K562 (cell line): ENCODE measurements at regions not wholly inside any gene's neighbourhood (a gene's known extent, or its start where the extent isn't known, plus 50 kb on each side); places are given as distances from the start of the nearest gene placed in this dataset.

Experiments
- CBX2 ChIP-seq: fragments of 200-600 bp; sonication (generic); IDR thresholded peaks from one replicate; pipeline ENCODE4 v1.6.1; 2012; ENCODE audit warnings: mild to moderate bottlenecking, low read length, inconsistent platforms; ENCODE audit not compliant: insufficient read depth, poor library complexity, severe bottlenecking
- COPS2 ChIP-seq: fragments of 450-650 bp; conservative IDR thresholded peaks from 2 replicates; pipeline ENCODE4 v1.6.1; 2016; ENCODE audit warnings: mild to moderate bottlenecking, moderate library complexity
- GTF2F1 ChIP-seq: IDR thresholded peaks from 2 replicates; pipeline ENCODE4 v1.6.1; 2011; ENCODE audit warnings: low read depth, low read length, improper control_type of control experiment
- MGA ChIP-seq: fragments of 450-650 bp; IDR thresholded peaks from 2 replicates; pipeline ENCODE4 v1.6.1; 2016; ENCODE audit warnings: mild to moderate bottlenecking, moderate library complexity
- MTA3 ChIP-seq: fragments of 450-650 bp; formaldehyde crosslinking; IDR thresholded peaks from 2 replicates; pipeline ENCODE4 v1.6.1; 2017; ENCODE audit warnings: mild to moderate bottlenecking, borderline replicate concordance
- POLR2G ChIP-seq: fragments of 200-400 bp; formaldehyde crosslinking; IDR thresholded peaks from 2 replicates; pipeline ENCODE4 v1.6.1; 2017; ENCODE audit warnings: low read depth, mild to moderate bottlenecking, antibody characterized with exemption, low read length, moderate library complexity
- SIRT6 ChIP-seq: IDR thresholded peaks from one replicate; pipeline ENCODE4 v1.6.1; 2012; ENCODE audit warnings: low read depth, mild to moderate bottlenecking, control low read depth, inconsistent platforms, low read length, moderate library complexity
- SMAD4 ChIP-seq: fragments of 250-450 bp; sonication (Bioruptor Pico); conservative IDR thresholded peaks from 2 replicates; pipeline ENCODE4 v1.8.0; 2021; ENCODE audit warnings: inconsistent platforms, mild to moderate bottlenecking, moderate library complexity
- SREBF2 ChIP-seq: sonication (generic); formaldehyde crosslinking; IDR thresholded peaks from 2 replicates; pipeline ENCODE4 v1.4.0; 2020; ENCODE audit warnings: mild to moderate bottlenecking, missing genetic modification reagents
- TRIM28 ChIP-seq: fragments of 450-650 bp; IDR thresholded peaks from 2 replicates; pipeline ENCODE4 v1.6.1; 2017
- ZC3H4 ChIP-seq: sonication (generic); formaldehyde crosslinking; IDR thresholded peaks from 2 replicates; pipeline ENCODE4 v1.9.0; 2021; ENCODE audit warnings: missing genetic modification reagents, borderline replicate concordance
- ZNF707 ChIP-seq: fragments of 250-450 bp; sonication (Bioruptor Pico); conservative IDR thresholded peaks from 2 replicates; pipeline ENCODE4 v1.8.0; 2022; ENCODE audit warnings: inconsistent platforms, mild to moderate bottlenecking, moderate library complexity
- TF ChIP-seq, protein P1 (sequence below): sonication (generic); formaldehyde crosslinking; IDR thresholded peaks from 2 replicates; pipeline ENCODE4 v1.8.0; 2023; ENCODE audit warnings: mild to moderate bottlenecking, missing genetic modification reagents
- TF ChIP-seq, protein P2 (sequence below), 3 experiments: IDR thresholded peaks in 2 of 3; conservative IDR thresholded peaks in 1 of 3; 2 replicates each; pipeline ENCODE4 v1.5.1; 2011 to 2012; ENCODE audit warnings: low read length in 3 of 3, mild to moderate bottlenecking in 3 of 3, control low read depth in 2 of 3, improper control_type of control experiment in 1 of 3, inconsistent platforms in 1 of 3, low read depth in 1 of 3, mixed read lengths in 1 of 3, moderate library complexity in 1 of 3; ENCODE audit not compliant: insufficient read depth in 2 of 3

DNA sequence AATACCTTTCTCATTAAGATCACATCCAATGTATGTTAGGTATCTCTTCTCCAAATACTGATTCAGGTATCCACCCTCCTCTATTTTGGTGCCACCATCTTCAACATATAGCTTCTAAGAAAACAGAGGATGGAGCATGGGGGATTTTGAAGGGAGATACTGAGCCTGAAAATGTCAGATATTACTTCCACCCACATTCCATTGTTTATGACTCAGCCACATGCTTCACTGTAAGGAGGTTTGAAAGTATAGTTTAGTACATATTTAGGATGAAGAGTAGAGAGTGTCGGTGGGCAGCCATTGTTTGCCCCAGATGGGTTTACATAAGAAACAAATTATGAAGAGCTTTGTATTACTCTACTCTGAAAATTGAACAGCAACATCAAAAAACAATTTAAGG is 286.7 kb downstream of the TFAP2B start:
- no peak for TF ChIP-seq ZC3H4 (CRISPR knock-in tag)
- TF ChIP-seq, protein P1, sequence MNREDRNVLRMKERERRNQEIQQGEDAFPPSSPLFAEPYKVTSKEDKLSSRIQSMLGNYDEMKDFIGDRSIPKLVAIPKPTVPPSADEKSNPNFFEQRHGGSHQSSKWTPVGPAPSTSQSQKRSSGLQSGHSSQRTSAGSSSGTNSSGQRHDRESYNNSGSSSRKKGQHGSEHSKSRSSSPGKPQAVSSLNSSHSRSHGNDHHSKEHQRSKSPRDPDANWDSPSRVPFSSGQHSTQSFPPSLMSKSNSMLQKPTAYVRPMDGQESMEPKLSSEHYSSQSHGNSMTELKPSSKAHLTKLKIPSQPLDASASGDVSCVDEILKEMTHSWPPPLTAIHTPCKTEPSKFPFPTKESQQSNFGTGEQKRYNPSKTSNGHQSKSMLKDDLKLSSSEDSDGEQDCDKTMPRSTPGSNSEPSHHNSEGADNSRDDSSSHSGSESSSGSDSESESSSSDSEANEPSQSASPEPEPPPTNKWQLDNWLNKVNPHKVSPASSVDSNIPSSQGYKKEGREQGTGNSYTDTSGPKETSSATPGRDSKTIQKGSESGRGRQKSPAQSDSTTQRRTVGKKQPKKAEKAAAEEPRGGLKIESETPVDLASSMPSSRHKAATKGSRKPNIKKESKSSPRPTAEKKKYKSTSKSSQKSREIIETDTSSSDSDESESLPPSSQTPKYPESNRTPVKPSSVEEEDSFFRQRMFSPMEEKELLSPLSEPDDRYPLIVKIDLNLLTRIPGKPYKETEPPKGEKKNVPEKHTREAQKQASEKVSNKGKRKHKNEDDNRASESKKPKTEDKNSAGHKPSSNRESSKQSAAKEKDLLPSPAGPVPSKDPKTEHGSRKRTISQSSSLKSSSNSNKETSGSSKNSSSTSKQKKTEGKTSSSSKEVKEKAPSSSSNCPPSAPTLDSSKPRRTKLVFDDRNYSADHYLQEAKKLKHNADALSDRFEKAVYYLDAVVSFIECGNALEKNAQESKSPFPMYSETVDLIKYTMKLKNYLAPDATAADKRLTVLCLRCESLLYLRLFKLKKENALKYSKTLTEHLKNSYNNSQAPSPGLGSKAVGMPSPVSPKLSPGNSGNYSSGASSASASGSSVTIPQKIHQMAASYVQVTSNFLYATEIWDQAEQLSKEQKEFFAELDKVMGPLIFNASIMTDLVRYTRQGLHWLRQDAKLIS (CRISPR knock-in tag) = no peak
- no peak for TF ChIP-seq MGA
- TF ChIP-seq POLR2G = no peak
- TF ChIP-seq ZNF707 (CRISPR knock-in tag) = no peak
- TF ChIP-seq, protein P2, sequence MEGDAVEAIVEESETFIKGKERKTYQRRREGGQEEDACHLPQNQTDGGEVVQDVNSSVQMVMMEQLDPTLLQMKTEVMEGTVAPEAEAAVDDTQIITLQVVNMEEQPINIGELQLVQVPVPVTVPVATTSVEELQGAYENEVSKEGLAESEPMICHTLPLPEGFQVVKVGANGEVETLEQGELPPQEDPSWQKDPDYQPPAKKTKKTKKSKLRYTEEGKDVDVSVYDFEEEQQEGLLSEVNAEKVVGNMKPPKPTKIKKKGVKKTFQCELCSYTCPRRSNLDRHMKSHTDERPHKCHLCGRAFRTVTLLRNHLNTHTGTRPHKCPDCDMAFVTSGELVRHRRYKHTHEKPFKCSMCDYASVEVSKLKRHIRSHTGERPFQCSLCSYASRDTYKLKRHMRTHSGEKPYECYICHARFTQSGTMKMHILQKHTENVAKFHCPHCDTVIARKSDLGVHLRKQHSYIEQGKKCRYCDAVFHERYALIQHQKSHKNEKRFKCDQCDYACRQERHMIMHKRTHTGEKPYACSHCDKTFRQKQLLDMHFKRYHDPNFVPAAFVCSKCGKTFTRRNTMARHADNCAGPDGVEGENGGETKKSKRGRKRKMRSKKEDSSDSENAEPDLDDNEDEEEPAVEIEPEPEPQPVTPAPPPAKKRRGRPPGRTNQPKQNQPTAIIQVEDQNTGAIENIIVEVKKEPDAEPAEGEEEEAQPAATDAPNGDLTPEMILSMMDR (IDR thresholded peaks at IDR 0.05 in 2 of 3, conservative IDR thresholded peaks at IDR 0.05 in 1 of 3; ENCODE audit: insufficient read depth in 2 of 3, low read depth in 1 of 3, low read length in 3 of 3) = no peak
- TF ChIP-seq TRIM28 = no peak
- no peak for TF ChIP-seq SIRT6
- TF ChIP-seq GTF2F1 = no peak
- TF ChIP-seq MTA3 = no peak
- no peak for TF ChIP-seq CBX2
- no peak for TF ChIP-seq COPS2
- no peak for TF ChIP-seq SMAD4 (CRISPR knock-in tag)
- no peak for TF ChIP-seq SREBF2 (CRISPR knock-in tag)
